Fibroblast of gingiva (primary cell): ENCODE measurements at regions not wholly inside any gene's neighbourhood (a gene's known extent, or its start where the extent isn't known, plus 50 kb on each side); places are given as distances from the start of the nearest gene placed in this dataset.

Experiments
- DNase-seq: peaks from one replicate; pipeline ENCODE4 v3.0.0-alpha.2; 2011; ENCODE audit warnings: low read depth

DNA sequence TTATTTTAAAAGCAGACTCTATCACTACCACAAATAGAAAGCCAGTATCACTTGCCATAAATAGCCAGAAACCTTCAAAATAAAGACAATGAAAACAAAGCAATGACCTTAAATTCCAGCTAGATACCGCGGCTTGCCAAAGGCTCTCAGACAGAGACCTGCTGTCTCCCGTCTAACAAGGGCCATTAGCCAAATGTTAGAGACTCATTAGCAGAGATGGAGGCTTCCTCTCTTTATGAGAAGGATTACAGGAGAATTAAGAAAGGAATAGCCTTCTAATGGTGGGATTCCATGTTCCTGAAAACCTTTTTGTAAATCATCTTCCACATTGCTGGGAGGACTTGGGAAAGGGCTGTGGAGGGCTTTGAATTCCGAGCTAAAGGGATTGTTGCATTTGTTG lies 206.7 kb downstream of the AACS start:
- no peak for DNase-seq

GRCh38 chr12:125272383-125272933 lies 207.2 kb downstream of the AACS start:
- DNase-seq: no peak

DNA sequence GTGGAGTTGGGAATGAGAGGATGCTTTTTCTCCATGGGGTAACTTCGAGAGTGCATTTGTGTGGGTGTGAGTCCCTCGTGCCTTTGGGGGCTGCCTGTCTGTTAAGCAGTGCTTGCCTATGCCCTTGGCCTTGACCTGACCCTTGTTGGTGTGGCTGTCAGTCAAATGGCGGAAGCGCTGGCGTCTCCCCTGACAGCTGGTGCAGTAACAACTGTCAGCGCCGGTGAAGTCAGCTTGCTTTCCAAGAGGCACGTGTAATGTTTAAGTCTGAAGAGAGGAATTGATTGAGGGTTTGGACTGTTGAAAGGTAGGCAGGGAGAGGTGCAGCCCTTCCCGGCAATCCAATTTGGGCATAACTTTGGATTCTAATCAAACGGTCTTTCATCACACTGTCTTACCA lies 211.3 kb downstream of the AACS start:
- DNase-seq: no peak

DNA sequence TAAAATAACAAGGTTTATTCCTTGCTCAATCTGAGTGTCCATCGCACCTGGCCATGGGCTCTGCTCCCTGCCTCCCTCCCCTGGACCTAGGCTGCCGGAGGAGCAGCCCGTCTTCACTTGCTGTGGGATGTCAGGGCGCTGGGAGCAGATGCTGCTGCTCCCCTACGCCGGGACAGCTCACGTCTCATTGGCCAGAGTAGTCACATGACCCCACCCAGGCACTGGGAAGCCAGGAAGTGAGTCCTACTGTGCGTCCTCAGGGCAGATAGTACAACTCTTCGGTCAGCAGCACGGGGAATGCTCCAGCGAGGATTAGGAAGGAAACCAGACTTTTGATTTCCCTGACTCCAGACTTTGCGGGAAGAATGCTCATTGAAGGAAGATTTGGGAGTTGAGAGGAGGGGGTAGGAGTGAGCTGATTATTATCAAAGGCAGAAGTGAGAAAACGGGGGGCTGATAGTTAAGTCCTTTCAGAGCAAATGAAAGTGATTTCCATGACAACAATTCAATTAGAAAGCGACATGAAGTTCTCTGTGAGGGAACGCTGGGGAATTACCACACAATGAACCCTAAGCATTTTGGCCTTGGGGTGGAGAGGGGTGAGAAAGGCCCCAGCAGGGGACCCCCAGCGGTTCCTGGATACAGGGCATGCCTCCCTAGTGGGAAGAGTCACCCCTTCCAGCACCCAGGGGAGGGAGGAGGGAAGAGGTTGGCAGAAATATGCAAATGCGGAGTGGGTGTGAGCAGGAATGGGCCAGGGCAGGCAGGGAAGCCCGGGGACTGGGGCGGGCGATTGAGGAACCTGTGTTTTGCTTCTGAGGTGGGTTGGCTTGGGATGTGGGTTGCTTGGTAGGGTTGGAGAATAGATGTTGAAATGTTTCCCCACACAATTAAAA lies 215.5 kb downstream of the AACS start:
- no peak for DNase-seq

GRCh38 chr12:125282921-125283320 lies 217.7 kb downstream of the AACS start:
- DNase-seq: no peak

DNA sequence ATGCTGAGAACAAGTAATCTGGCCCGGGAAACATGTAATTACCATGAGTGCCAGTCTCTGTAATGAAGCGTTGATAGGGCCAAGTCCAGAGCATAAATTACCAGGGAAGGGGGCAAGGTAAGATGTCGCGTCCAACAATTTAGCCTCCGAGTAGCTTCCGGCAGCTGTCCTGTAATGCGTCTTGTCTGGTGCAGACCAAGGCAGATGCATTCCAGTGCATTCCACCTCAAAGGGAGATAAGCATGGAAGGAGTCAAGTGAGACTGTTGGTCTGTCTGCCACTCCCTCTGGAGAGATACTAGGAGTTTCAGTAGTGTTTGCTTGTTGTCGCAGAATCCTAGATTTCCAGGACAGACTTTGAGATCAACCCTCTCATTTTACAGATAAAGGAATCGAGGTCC lies 218.3 kb downstream of the AACS start:
- DNase-seq: no peak

- DNase-seq: no peak
Measured at GRCh38 chr12:125284087-125284486, 218.9 kb downstream of the AACS start.

- no peak for DNase-seq
Measured at GRCh38 chr12:125284945-125285685, 219.9 kb downstream of the AACS start.

GRCh38 chr12:125286005-125286727 lies 220.9 kb downstream of the AACS start:
- DNase-seq: no peak

DNA sequence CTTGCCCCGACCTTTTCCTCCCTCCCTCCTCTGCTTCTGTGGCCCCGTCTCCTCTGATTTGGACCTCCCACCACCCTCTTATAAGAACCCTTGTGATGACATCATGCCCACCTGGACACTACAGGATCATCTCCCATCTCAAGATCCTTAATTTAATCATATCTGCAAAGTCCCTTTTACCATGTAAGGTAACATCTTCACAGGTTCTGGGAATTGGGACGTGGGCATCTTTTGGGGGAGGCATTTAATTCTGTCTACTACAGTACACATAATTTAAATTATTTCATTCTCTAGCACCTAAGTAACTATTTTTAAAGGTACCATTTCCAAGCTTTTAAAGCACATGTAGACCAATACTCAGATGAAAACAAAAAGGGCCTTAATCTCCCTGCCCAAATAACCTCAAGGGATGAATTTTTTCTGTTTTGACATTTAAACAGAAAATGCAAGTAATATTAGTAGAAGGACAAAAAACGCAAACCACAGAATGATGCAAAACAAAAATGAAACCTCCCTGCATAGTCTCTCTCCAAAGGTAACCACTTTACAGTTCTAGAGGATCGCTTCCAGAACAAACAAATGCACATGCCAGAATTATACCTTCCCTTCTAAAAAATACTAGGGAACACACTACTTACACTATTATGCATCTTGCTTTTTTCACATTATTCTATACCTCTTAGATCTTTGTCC lies 222.1 kb downstream of the AACS start:
- no peak for DNase-seq

DNA sequence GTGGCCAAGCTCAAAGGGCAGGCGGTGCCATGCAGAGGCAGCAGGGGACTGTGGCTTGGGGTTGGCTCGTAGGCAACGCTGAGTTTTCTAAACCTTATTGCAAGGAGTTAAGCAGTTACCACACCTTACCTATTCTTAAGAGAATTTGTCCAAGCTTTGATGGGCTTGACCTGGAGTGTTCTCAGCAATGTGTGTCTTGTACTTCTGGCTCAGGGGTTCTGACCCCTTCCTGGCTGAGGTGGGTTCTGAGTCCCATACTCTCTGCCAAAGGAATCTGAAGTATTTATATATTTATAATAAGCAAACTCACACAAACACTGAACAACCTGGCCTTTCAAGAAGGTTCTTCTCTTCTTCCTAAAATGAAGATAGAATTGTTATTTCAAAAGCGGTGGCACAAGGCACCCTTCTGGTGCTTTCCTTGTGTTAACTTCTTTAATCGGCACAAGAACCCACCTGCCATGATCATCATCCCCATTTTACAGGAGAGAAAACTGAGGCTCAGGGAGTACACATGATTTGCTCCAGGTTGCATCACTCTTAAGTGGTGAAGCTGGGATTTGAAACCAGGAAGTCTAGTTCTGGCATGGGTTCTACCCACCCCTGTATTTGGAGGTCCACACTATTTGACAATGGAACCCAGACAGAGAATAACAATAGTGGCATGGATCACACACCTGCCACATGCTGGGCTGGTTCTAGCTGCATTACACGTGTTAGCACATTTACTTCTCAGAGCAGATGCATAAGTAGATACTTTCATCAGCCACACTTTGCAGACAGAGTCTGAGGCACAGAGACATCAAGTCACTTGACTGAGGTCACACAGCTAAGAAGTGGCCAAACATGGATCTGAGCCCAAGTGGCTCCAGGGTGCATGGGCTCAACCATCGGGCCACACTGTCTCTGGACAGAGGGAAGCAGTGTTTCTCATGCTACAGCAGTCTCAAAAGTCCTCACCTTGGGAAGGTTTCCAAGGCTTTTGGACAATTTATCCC lies 224.0 kb downstream of the AACS start:
- no peak for DNase-seq

- DNase-seq: no peak
Measured at GRCh38 chr12:125289970-125290369, 224.7 kb downstream of the AACS start.

- DNase-seq: no peak
Measured at GRCh38 chr12:125292700-125293099, 227.5 kb downstream of the AACS start.

DNA sequence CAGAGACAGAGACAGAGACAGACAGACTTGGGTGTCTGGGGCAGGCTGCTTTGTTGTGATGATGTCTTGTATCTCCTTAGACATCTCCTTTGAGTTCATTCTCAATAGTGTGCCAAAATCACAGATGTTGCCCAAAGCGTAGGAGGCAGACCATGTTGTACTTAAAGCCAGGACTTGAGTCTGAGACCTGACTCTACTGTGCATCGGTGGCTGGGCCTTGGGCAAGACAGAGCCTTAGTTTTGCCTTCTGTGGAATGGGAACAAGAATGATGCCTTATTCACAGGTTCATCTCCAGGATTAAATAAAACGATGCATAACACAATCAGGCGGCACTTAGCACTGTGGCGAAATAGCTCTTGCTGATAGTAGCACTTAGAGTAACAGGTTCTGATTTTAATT lies 230.3 kb downstream of the AACS start:
- no peak for DNase-seq

DNA sequence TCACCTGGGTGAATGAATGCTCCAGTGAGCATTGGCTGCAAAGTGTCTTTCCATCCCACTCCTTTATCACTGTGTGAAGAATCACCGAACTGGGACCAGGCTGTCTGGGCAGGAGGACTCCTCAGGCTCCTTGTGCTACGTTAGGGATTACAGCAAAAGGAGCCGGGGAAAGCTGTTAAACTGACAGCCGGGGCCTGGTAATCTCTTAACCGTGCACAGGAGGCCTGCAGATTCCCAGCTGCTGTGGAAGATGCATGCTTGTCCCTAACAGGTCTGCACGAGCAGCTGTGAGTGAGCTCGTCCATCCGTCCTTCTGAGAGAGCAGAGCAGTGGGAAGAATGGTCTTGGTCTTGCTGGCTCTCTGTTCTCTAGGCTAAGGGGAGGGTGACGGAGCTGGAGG lies 231.5 kb downstream of the AACS start:
- DNase-seq: no peak

- DNase-seq: no peak
Measured at GRCh38 chr12:125299840-125300239, 234.6 kb downstream of the AACS start.

DNA sequence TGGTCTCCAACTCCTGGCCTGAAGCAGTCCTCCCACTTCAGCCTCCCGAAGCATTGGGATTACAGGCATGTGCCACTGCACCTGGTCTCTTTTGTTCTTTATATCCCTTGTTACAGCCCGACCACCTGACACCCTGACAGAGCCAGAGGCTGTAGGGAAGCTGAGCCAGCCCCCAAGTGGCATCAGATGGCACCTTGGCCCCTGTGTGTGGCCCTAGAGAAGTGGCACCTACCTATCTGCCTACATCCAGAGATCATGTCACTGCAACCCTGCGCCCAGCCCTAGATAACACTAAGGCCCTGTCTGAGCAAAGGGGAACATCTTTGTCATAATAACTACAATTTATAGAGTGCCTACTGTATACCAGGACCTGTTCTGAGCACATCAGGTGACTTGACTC lies 235.0 kb downstream of the AACS start:
- no peak for DNase-seq

- DNase-seq: no peak
Measured at GRCh38 chr12:125303337-125303736, 238.1 kb downstream of the AACS start.

GRCh38 chr12:125304029-125304428 lies 238.8 kb downstream of the AACS start:
- no peak for DNase-seq

DNA sequence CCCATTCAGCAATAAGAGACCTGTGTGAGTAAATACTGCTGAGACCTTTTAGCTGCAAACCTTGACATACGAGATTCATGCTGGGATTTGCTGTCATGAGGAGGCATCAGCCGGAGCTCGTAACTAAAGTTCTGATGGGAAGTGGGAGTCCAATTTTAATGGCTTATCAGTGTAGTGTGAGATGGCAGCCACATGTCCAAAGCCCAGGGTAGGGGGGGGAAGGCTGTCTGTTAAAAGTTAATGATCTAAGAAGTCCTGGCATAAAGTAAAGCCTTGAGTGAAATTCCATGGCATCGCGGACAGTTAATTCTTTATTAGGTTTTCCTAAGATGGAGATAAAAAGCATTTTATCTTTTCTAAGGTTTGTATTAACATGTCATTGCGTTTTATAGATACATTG lies 240.0 kb downstream of the AACS start:
- no peak for DNase-seq

GRCh38 chr12:125310461-125310860 lies 245.2 kb downstream of the AACS start:
- no peak for DNase-seq
